Testis (tissue), 2 donors: ENCODE measurements at regions not wholly inside any gene's neighbourhood (a gene's known extent, or its start where the extent isn't known, plus 50 kb on each side); places are given as distances from the start of the nearest gene placed in this dataset.

Experiments
- DNase-seq: peaks from one replicate; pipeline ENCODE4 v3.0.0-alpha.2; 2019
- H3K27ac ChIP-seq, 2 donors: fragments of 200-600 bp; sonication (generic); one replicate each; pipeline ENCODE4 v1.5.1; 2019
- H3K27me3 ChIP-seq: fragments of 200-600 bp; sonication (generic); one replicate; pipeline ENCODE4 v1.5.1; 2019
- H3K36me3 ChIP-seq: fragments of 200-600 bp; sonication (generic); one replicate; pipeline ENCODE4 v1.5.1; 2017; ENCODE audit warnings: low read depth; ENCODE audit errors: missing control alignments
- H3K4me1 ChIP-seq: fragments of 200-600 bp; sonication (generic); one replicate; pipeline ENCODE4 v1.5.1; 2019
- H3K4me3 ChIP-seq, 2 donors: fragments of 200-600 bp; sonication (generic); one replicate each; pipeline ENCODE4 v1.5.1; 2017 to 2019
- H3K9me3 ChIP-seq: fragments of 200-600 bp; sonication (generic); one replicate; pipeline ENCODE4 v1.5.1; 2017
- CTCF ChIP-seq, 3 experiments: fragments of 450-650 bp in 2 of 3; fragments of 200-600 bp in 1 of 3; sonication (generic) in 1 of 3; IDR thresholded peaks; one replicate each; pipeline ENCODE4 v1.5.1; 2016 to 2019; ENCODE audit warnings: antibody characterized with exemption in 3 of 3, mild to moderate bottlenecking in 2 of 3, moderate library complexity in 1 of 3
- POLR2A ChIP-seq: fragments of 450-650 bp; IDR thresholded peaks from one replicate; pipeline ENCODE4 v1.6.1; 2017; ENCODE audit warnings: antibody characterized with exemption, mild to moderate bottlenecking, moderate library complexity
- WGBS, 2 donors: methylation state at CpG; one replicate each; pipeline ENCODE4 v1.1.5; 2018; 5-methylcytosine and 5-hydroxymethylcytosine counted together
- intact Hi-C: fragments of 100-400 bp; cut with DNase I; formaldehyde crosslinking; loops from one replicate; pipeline ENCODE4 v1.15.1; 2023; ENCODE audit warnings: low total_unique reads

- Histone ChIP-seq H3K27me3 (no peaks in the 10 kb centered on the region), H3K4me1 (no peaks in the 10 kb centered on the region), H3K9me3 (no peaks in the 10 kb centered on the region), H3K4me3 (no peak overlapping the region), H3K27ac (no peak overlapping the region), H3K36me3 (no peaks in the 10 kb centered on the region)
- WGBS, 2 donors: 53 to 67% methylated on average over 1 of the region's 1 CpG
- TF ChIP-seq POLR2A (no peak), CTCF (IDR thresholded peaks at IDR 0.05) (no peak)
- no peak for DNase-seq
- intact Hi-C loops: no loop called here
Observed at GRCh38 chr13:73865027-73865426, 269.2 kb downstream of the KLF12 start.

- DNase-seq: no peak
- TF ChIP-seq POLR2A: no peak
- 95 to 96% methylated on average over 2 of the region's 2 CpGs for WGBS, 2 donors
- H3K4me3 ChIP-seq: no peak overlapping the region
- no peaks in the 10 kb centered on the region for H3K4me1 ChIP-seq
- intact Hi-C loops: no loop called here
- no peaks in the 10 kb centered on the region for H3K27me3 ChIP-seq
- H3K27ac ChIP-seq: no peak overlapping the region
- no peaks in the 10 kb centered on the region for H3K36me3 ChIP-seq
- no peaks in the 10 kb centered on the region for H3K9me3 ChIP-seq
Observed at GRCh38 chr13:73861136-73861535, 273.1 kb downstream of the KLF12 start.

GRCh38 chr13:73860501-73860900, 273.7 kb downstream of the KLF12 start:
- Histone ChIP-seq H3K27me3 (no peaks in the 10 kb centered on the region), H3K9me3 (no peaks in the 10 kb centered on the region), H3K4me3 (no peak overlapping the region), H3K27ac (no peak overlapping the region), H3K4me1 (no peaks in the 10 kb centered on the region), H3K36me3 (no peaks in the 10 kb centered on the region)
- WGBS, 2 donors: 91 to 93% methylated on average over 6 of the region's 6 CpGs
- no peak for TF ChIP-seq CTCF (IDR thresholded peaks at IDR 0.05)
- DNase-seq: no peak
- intact Hi-C loops: no loop called here

- H3K27me3 ChIP-seq: no peaks in the 10 kb centered on the region
- no peaks in the 10 kb centered on the region for H3K36me3 ChIP-seq
- no peaks in the 10 kb centered on the region for H3K9me3 ChIP-seq
- intact Hi-C loops: no loop called here
- no peak overlapping the region for H3K4me3 ChIP-seq
- TF ChIP-seq POLR2A (no peak), CTCF (IDR thresholded peaks at IDR 0.05) (no peak)
- DNase-seq: no peak
- H3K4me1 ChIP-seq: no peaks in the 10 kb centered on the region
- H3K27ac ChIP-seq: no peak overlapping the region
- 71 to 74% methylated on average over 4 of the region's 4 CpGs for WGBS, 2 donors
Observed at GRCh38 chr13:73859841-73860240, 274.4 kb downstream of the KLF12 start.

GRCh38 chr13:73857106-73857505, 277.1 kb downstream of the KLF12 start:
- intact Hi-C loops: no loop called here
- Histone ChIP-seq H3K27me3 (no peaks in the 10 kb centered on the region), H3K4me3 (no peak overlapping the region), H3K4me1 (no peaks in the 10 kb centered on the region), H3K36me3 (no peaks in the 10 kb centered on the region), H3K27ac (no peak overlapping the region), H3K9me3 (no peaks in the 10 kb centered on the region)
- TF ChIP-seq POLR2A (no peak), CTCF (IDR thresholded peaks at IDR 0.05) (no peak)
- no peak for DNase-seq
- WGBS, 2 donors: 81 to 96% methylated on average over 2 of the region's 2 CpGs
